ENCODE measurements at regions not wholly inside any gene's neighbourhood (a gene's known extent, or its start where the extent isn't known, plus 50 kb on each side); places are given as distances from the start of the nearest gene placed in this dataset.

DNA sequence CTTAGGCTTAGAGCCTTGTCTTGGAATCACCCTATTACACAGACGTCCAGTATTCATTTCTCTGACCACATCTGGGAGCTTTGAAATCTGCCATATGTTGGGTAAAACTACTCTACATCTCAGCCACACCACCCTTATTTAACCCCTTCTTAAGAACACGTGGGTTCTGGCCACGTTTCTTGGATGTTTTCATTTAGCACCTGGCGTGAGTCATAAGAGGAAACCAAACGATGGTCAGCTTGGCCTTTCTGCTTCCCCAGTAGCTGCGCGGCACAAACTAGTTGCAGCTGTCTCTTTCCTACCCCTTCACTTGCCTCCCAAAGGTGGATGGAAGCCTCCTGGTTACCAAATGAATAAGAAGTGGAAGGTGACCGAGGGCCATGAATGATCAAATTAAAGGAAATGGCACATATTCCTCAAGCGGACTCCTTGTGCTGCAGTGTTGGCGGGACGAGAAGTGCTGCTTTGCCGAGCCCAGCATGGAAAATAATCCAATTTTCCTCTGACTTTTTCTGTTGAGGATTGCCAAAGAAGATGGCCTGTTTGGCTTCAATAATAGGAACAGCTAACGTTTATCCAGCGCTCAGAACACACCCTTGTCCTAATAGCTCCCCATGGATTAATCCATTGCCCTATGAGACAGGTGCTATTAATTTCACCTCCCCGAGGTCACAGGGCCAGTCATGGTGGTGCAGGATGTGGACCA, 154.1 kb downstream of the ZNF664 start:
- no peak for DNase-seq

DNA sequence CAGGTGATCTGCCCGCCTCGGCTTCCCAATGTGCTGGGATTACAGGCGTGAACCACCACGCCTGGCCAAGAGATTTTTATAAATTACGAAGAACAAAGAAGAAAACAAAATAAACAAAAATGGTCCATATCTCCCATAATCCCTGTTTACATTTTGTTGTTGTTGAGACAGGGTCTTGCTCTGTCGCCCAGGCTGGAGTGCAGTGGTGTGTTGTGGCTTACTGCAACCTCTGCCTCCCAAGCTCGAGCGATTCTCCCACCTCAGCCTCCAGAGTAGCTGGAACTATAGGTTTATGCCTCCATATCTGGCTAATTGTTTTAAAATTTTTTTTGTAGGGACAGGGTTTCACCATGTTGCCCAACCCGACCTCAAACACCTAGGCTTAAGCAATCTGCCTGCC, 156.1 kb downstream of the ZNF664 start:
- Histone ChIP-seq H3K9me3 (no peaks in the 10 kb centered on the region), H3K27me3 (ENCODE audit: low read depth) (no peaks in the 10 kb centered on the region), H3K27ac (no peak overlapping the region), H3K4me3 (no peak overlapping the region), H3K4me1 (no peaks in the 10 kb centered on the region), H3K36me3 (no peaks in the 10 kb centered on the region)
- ATAC-seq = no peak
- TF ChIP-seq, protein P1, sequence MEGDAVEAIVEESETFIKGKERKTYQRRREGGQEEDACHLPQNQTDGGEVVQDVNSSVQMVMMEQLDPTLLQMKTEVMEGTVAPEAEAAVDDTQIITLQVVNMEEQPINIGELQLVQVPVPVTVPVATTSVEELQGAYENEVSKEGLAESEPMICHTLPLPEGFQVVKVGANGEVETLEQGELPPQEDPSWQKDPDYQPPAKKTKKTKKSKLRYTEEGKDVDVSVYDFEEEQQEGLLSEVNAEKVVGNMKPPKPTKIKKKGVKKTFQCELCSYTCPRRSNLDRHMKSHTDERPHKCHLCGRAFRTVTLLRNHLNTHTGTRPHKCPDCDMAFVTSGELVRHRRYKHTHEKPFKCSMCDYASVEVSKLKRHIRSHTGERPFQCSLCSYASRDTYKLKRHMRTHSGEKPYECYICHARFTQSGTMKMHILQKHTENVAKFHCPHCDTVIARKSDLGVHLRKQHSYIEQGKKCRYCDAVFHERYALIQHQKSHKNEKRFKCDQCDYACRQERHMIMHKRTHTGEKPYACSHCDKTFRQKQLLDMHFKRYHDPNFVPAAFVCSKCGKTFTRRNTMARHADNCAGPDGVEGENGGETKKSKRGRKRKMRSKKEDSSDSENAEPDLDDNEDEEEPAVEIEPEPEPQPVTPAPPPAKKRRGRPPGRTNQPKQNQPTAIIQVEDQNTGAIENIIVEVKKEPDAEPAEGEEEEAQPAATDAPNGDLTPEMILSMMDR (IDR thresholded peaks at IDR 0.05) = no peak
- DNase-seq = no peak
- intact Hi-C loops (cut with DNase I) = no loop called here

More for the DNA sequence above, 154.1 kb downstream of the ZNF664 start:
- Histone ChIP-seq H3K9me3 (no peaks in the 10 kb centered on the region), H3K27me3 (ENCODE audit: low read depth) (no peaks in the 10 kb centered on the region), H3K4me1 (no peaks in the 10 kb centered on the region), H3K36me3 (no peaks in the 10 kb centered on the region), H3K27ac (no peak overlapping the region), H3K4me3 (no peak overlapping the region)
- ATAC-seq = no peak
- intact Hi-C loops (cut with DNase I) = no loop called here
- TF ChIP-seq, protein P1 (IDR thresholded peaks at IDR 0.05) = no peak

DNA sequence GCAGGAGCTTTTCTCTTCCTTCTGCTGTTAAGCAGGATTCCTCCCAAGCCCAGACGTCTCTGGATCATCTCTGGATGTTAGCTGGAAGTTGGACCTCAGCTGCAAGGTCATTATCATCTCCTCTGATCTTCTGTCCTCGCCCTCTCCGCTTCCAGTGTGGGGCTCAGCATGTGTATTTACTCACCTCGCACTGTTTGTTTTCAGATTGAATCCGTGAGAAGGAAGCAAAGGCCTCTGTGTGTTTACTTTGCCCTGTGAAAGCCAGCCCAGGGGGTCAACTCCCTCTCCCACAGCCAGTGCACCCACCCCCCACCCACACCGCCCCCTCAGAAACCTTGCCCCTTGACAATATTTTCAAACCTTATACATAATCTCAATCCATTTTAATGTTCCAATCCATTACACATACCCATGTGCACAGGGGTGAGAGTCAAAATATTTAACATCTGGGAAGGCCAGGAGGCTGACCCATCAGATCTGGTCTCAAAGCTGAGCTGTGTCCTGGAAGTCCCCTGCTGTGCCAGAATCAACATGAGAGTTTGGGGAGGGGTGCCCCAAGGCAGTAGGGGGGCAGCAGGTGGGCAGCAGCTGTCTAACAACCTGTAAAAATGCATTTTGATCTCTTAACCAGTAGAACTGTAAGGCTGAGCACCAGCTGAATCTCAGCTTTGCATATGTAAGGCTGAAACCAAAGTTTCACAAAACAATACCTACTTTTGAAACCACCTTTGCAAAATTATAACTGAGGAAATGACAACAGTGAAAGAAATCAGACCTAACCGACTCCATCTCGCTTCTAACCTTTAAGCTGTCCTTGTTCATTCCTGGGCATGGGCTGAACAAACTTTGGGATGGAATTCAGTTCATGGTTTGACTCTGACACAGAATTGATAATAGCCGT, 157.9 kb downstream of the ZNF664 start:
- ATAC-seq (no peak), DNase-seq (no peak)
- no peaks in the 10 kb centered on the region for H3K4me1 ChIP-seq
- TF ChIP-seq, protein P1 (IDR thresholded peaks at IDR 0.05) = no peak
- no peaks in the 10 kb centered on the region for H3K9me3 ChIP-seq
- H3K27ac ChIP-seq = no peak overlapping the region
- intact Hi-C loops (cut with DNase I) = no loop called here
- H3K4me3 ChIP-seq = no peak overlapping the region
- H3K36me3 ChIP-seq = no peaks in the 10 kb centered on the region
- H3K27me3 ChIP-seq (ENCODE audit: low read depth) = no peaks in the 10 kb centered on the region

DNA sequence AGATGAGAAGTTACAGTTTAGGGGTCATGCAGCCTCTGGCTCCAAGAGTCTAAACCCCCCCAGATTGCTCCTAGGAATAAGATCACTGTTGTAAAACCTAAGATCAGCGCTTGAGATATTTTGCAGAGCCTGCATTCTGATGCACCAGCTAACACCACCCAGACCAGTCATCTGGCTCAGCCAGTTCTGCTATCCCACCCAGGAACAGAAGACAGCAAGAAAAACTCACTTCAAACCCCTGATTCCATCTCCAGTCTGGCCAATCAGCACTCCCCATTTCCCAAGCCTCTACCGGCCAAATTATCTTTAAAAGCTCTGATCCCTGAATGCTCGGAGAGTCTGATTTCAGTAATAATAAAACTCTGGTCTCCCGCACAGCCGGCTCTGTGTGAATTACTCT, 158.6 kb downstream of the ZNF664 start:
- no peak overlapping the region for H3K4me3 ChIP-seq
- intact Hi-C loops (cut with DNase I) = no loop called here
- ATAC-seq = no peak

DNA sequence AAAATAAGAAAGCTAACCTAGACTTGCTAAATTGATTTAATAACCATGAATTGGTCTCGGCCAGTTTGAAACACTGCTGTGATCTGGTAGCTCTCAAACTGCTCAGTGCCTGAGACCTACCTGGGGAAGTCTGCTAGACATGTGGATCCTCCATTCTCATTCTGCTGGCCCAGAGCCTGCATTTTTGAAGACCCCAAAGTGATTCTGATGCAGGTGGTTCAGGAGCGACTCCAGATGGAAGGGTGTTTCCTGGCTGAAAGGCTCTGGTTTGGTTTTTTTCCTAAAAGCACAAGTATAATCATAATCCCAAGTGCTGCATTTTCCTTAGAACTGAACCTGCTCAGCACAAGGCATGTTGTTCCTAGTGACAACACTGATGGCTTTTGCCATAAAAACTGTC, 159.5 kb downstream of the ZNF664 start:
- Histone ChIP-seq H3K27me3 (ENCODE audit: low read depth) (no peaks in the 10 kb centered on the region), H3K4me3 (no peak overlapping the region), H3K27ac (no peak overlapping the region), H3K4me1 (no peaks in the 10 kb centered on the region), H3K9me3 (peaks cover 2% of the 10 kb centered on the region), H3K36me3 (no peaks in the 10 kb centered on the region)
- ATAC-seq (no peak), DNase-seq (no peak)
- intact Hi-C loops (cut with DNase I) = no loop called here
- TF ChIP-seq, protein P1 (IDR thresholded peaks at IDR 0.05) = no peak

More for the DNA sequence above, 158.6 kb downstream of the ZNF664 start:
- no peaks in the 10 kb centered on the region for H3K36me3 ChIP-seq
- no peaks in the 10 kb centered on the region for H3K4me1 ChIP-seq
- no peak overlapping the region for H3K27ac ChIP-seq
- no peaks in the 10 kb centered on the region for H3K9me3 ChIP-seq
- TF ChIP-seq, protein P1 (IDR thresholded peaks at IDR 0.05) = no peak
- H3K27me3 ChIP-seq (ENCODE audit: low read depth) = no peaks in the 10 kb centered on the region
- DNase-seq = no peak

Data from lower lobe of right lung (tissue), 2 donors.